ENCODE measurements at regions not wholly inside any gene's neighbourhood (a gene's known extent, or its start where the extent isn't known, plus 50 kb on each side); places are given as distances from the start of the nearest gene placed in this dataset.

DNA sequence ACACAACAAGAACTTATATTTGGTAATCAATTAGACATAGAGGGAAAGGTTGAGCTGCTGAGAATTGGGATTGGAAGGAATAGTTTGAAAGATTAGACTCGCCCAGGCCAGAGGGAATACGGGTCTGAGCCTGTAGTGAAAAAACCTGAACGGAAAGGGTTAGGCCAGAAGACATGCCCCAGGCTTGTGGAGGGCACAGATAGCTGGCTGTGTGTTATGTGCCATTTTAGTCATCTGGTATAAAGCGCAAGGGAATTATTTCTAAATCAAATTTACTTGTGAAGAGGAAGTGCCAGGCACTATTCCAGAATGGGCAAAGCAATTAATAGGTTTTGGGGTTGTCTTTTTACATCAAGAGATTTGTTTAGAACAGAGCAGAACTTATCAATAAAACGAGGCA, 187.5 kb upstream of the ANKRD50 start:
- TF ChIP-seq POLR2A (IDR thresholded peaks at IDR 0.05; ENCODE audit: low read length) (no peak), GATA1 (IDR thresholded peaks at IDR 0.05; ENCODE audit: low read depth, low read length) (no peak)

All from erythroblast (primary cell).